Ovary (tissue), 3 donors: ENCODE measurements at regions not wholly inside any gene's neighbourhood (a gene's known extent, or its start where the extent isn't known, plus 50 kb on each side); places are given as distances from the start of the nearest gene placed in this dataset.

Experiments
- EP300 ChIP-seq: sonication (generic); formaldehyde crosslinking; IDR thresholded peaks from one replicate; pipeline ENCODE4 v1.6.1; 2017; ENCODE audit warnings: antibody characterized with exemption
- TF ChIP-seq, protein P1 (sequence below), 3 donors: fragments of 450-650 bp in 2 of 3; fragments of 200-600 bp in 1 of 3; IDR thresholded peaks; one replicate each; pipeline versions ENCODE4 v1.5.1 to v1.8.0; 2016 to 2022; ENCODE audit warnings: antibody characterized with exemption in 3 of 3, mild to moderate bottlenecking in 1 of 3
- donor health status: DM: no; HTN: no; CAD: no.

DNA sequence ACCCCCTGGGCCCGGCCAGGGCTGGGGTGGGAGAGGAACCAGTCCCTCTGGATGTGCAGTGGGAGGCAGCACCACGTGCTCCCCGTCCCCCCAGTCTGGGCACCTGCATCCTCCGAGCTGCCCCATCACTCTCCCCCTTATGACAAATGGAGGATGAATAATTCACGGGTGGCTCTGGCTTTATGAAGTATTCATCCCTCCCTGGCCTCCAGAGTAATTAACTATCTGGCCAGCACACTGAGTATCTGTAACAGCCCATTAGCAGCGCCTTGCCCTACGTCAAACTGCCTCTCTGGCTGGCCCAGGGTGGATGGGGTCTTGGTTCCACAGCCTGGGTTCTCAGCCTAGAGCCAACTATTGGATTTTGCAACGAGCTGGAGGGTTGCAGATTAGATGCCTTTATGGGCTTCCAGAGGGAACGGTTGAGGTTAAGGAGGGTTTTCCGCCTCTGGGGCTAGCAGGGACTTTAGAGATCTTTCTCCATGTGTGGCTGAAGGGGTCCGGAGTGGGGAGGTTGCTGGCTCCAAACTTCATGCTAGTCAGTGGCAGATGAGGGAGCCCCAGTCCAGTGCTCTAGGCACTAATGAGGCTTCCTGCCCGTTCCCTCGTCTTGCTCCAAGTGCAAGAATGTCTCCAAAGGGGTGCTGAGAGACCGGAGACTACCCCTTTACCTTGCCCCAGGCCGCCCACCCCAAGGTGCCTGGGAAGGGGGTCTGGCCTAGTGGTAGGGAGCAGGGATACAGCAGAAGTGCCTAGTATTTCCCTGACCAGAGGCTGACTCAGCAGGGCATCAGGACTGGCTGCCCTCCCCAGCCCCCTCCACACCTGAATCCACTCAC is 53.5 kb upstream of the MLN start:
- no peak for TF ChIP-seq EP300
- TF ChIP-seq, protein P1, sequence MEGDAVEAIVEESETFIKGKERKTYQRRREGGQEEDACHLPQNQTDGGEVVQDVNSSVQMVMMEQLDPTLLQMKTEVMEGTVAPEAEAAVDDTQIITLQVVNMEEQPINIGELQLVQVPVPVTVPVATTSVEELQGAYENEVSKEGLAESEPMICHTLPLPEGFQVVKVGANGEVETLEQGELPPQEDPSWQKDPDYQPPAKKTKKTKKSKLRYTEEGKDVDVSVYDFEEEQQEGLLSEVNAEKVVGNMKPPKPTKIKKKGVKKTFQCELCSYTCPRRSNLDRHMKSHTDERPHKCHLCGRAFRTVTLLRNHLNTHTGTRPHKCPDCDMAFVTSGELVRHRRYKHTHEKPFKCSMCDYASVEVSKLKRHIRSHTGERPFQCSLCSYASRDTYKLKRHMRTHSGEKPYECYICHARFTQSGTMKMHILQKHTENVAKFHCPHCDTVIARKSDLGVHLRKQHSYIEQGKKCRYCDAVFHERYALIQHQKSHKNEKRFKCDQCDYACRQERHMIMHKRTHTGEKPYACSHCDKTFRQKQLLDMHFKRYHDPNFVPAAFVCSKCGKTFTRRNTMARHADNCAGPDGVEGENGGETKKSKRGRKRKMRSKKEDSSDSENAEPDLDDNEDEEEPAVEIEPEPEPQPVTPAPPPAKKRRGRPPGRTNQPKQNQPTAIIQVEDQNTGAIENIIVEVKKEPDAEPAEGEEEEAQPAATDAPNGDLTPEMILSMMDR (IDR thresholded peaks at IDR 0.05): no peak
